Trophoblast cell (in vitro differentiated cells and primary cell): ENCODE measurements at regions not wholly inside any gene's neighbourhood (a gene's known extent, or its start where the extent isn't known, plus 50 kb on each side); places are given as distances from the start of the nearest gene placed in this dataset.

Experiments
- DNase-seq, 2 donors: peaks; one replicate each; pipeline ENCODE4 v3.0.0-alpha.2; 2016
- H2AFZ ChIP-seq: 2 replicates; pipeline ENCODE4 v1.6.1; 2013; ENCODE audit warnings: low read length, moderate library complexity, mild to moderate bottlenecking; ENCODE audit not compliant: insufficient read depth, poor library complexity
- H2AK5ac ChIP-seq: 2 replicates; pipeline ENCODE4 v1.6.1; 2013; ENCODE audit warnings: mild to moderate bottlenecking, low read length
- H2BK120ac ChIP-seq: 2 replicates; pipeline ENCODE4 v1.6.1; 2013; ENCODE audit warnings: low read length, mild to moderate bottlenecking, moderate library complexity; ENCODE audit not compliant: insufficient read depth, poor library complexity
- H2BK12ac ChIP-seq: 2 replicates; pipeline ENCODE4 v1.6.1; 2013; ENCODE audit warnings: mild to moderate bottlenecking, low read length, moderate library complexity
- H2BK5ac ChIP-seq: 2 replicates; pipeline ENCODE4 v1.6.1; 2013; ENCODE audit warnings: low read length, low read depth, moderate library complexity, mild to moderate bottlenecking; ENCODE audit not compliant: poor library complexity
- H3K14ac ChIP-seq: 2 replicates; pipeline ENCODE4 v1.6.1; 2013; ENCODE audit warnings: mild to moderate bottlenecking, low read length
- H3K18ac ChIP-seq: 2 replicates; pipeline ENCODE4 v1.6.1; 2013; ENCODE audit warnings: mild to moderate bottlenecking, low read length
- H3K23ac ChIP-seq: 2 replicates; pipeline ENCODE4 v1.6.1; 2013; ENCODE audit warnings: low read length
- H3K27ac ChIP-seq: 2 replicates; pipeline ENCODE4 v1.5.1; 2013; ENCODE audit warnings: low read depth, mild to moderate bottlenecking, inconsistent platforms, low read length, moderate library complexity
- H3K27me3 ChIP-seq: 2 replicates; pipeline ENCODE4 v1.6.1; 2013; ENCODE audit warnings: inconsistent platforms, mild to moderate bottlenecking, low read length, moderate library complexity; ENCODE audit not compliant: insufficient read depth
- H3K36me3 ChIP-seq, 2 experiments: 1 replicate in 1 of 2; 2 replicates in 1 of 2; pipeline ENCODE4 v1.6.1; 2013; ENCODE audit warnings: low read length in 2 of 2, mild to moderate bottlenecking in 2 of 2, moderate library complexity in 1 of 2; ENCODE audit not compliant: insufficient read depth in 2 of 2, control insufficient read depth in 1 of 2
- H3K4ac ChIP-seq: 2 replicates; pipeline ENCODE4 v1.6.1; 2013; ENCODE audit warnings: low read depth, mild to moderate bottlenecking, low read length, moderate library complexity
- H3K4me1 ChIP-seq, 2 experiments: 1 replicate in 1 of 2; 2 replicates in 1 of 2; pipeline ENCODE4 v1.6.1; 2013; ENCODE audit warnings: low read length in 2 of 2, mild to moderate bottlenecking in 2 of 2, moderate library complexity in 1 of 2; ENCODE audit not compliant: insufficient read depth in 2 of 2, control insufficient read depth in 1 of 2
- H3K4me2 ChIP-seq: 2 replicates; pipeline ENCODE4 v1.6.1; 2013; ENCODE audit warnings: inconsistent platforms, mild to moderate bottlenecking, low read length, moderate library complexity
- H3K4me3 ChIP-seq: 2 replicates; pipeline ENCODE4 v1.5.1; 2013; ENCODE audit warnings: mild to moderate bottlenecking, low read depth, low read length, inconsistent platforms
- H3K79me1 ChIP-seq: one replicate; pipeline ENCODE4 v1.6.1; 2013; ENCODE audit warnings: low read length
- H3K79me2 ChIP-seq: 2 replicates; pipeline ENCODE4 v1.6.1; 2013; ENCODE audit warnings: low read length, mild to moderate bottlenecking; ENCODE audit not compliant: control insufficient read depth, insufficient read depth, poor library complexity
- H3K9ac ChIP-seq: 2 replicates; pipeline ENCODE4 v1.6.1; 2013; ENCODE audit warnings: mild to moderate bottlenecking, low read length
- H3K9me3 ChIP-seq: 2 replicates; pipeline ENCODE4 v1.6.1; 2013; ENCODE audit warnings: low read depth, mild to moderate bottlenecking, control low read depth, inconsistent platforms, low read length; ENCODE audit not compliant: insufficient read depth
- H4K12ac ChIP-seq: 2 replicates; pipeline ENCODE4 v1.6.1; 2013; ENCODE audit warnings: low read depth, mild to moderate bottlenecking, low read length, moderate library complexity
- H4K8ac ChIP-seq: 2 replicates; pipeline ENCODE4 v1.6.1; 2013; ENCODE audit warnings: low read depth, mild to moderate bottlenecking, low read length, moderate library complexity
- H4K91ac ChIP-seq: one replicate; pipeline ENCODE4 v1.6.1; 2013; ENCODE audit warnings: low read depth, mild to moderate bottlenecking, low read length, moderate library complexity
- WGBS: extraction: QIAGEN DNeasy Blood & Tissue Kit; methylation state at CpG from one replicate; pipeline ENCODE4 v1.1.7; 2013; ENCODE audit warnings: missing lambda C conversion rate; ENCODE audit not compliant: insufficient read length, insufficient coverage; ENCODE audit errors: extremely low coverage; 5-methylcytosine and 5-hydroxymethylcytosine counted together

DNA sequence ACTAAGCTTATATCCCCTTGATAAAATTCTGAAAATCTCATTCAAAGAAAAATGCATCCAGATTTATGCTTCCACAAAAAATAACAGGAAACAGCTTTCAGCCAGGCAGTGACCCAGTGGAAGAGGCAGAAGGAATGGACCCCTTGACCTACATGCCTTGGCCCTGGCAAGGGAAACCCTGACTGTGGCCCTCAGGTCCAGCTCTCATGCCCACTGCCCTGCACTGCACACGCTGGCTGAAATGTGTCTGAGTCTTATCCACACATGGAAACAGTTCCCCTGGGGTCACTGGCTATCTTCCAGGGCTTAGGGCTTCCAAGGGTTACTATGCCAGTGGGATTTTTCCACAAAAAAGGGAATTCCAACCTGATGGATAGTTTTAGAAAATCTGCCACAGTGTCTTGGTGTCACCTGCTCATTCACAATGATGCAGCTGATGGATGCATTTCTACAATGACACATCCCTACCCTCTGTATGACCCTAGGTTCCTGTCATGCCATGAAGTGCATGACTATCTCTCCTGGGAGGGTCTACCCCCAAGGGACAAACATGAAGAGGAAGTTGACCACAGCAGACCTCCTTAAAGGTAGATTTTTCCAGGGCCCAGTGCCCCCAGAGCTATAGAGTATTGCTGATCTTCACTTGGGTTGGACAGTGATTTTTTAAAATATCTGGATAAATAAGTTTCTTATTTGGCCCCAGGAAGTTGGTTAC, 121.9 kb upstream of the CD93 start:
- Histone ChIP-seq H3K36me3 (no peaks in the 10 kb centered on the region), H3K4me2 (no peak overlapping the region), H3K79me2 (no peaks in the 10 kb centered on the region), H2AFZ (no peak overlapping the region), H3K4me3 (no peak overlapping the region), H3K4me1 (peaks cover 2% of the 10 kb centered on the region in 2 experiments), H3K27me3 (no peaks in the 10 kb centered on the region), H2BK5ac (no peak overlapping the region), H3K4ac (no peak overlapping the region), H3K14ac (no peak overlapping the region), H3K18ac (no peak overlapping the region), H3K9ac (no peak overlapping the region), H2BK12ac (no peak overlapping the region), H3K79me1 (no peaks in the 10 kb centered on the region), H2BK120ac (no peak overlapping the region), H4K91ac (no peak overlapping the region), H4K12ac (no peak overlapping the region), H3K9me3 (no peaks in the 10 kb centered on the region), H2AK5ac (no peak overlapping the region), H3K23ac (no peak overlapping the region), H4K8ac (no peak overlapping the region), H3K27ac (no peak overlapping the region)
- no CpG with 5 or more reads among the region's 1 CpG for WGBS
- DNase-seq = no peak

DNA sequence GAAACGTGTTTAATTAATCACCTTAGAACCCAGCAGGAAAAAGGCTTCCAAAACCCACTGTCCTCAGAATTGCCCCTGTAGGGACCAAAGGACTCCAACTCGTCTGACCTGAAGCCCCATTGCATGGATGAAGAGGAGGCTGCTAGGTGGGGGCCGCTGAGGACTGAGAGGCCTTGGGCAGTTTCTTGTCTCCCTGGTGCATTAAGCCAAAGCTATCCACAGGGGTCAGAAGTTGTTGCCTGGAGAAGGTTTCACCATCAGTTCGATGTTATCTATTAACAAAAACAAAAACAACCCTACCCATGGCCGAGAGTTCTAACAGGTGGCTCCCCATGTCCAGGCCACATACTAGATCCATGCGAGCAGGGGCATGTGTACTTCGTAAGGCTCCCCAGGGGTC, 120.9 kb upstream of the CD93 start:
- Histone ChIP-seq H4K8ac (no peak overlapping the region), H2BK12ac (no peak overlapping the region), H3K23ac (no peak overlapping the region), H2BK120ac (no peak overlapping the region), H3K27ac (no peak overlapping the region), H3K4me1 (peaks cover 0 to 2% of the 10 kb centered on the region in 2 experiments), H3K36me3 (no peaks in the 10 kb centered on the region), H4K12ac (no peak overlapping the region), H3K18ac (no peak overlapping the region), H3K4me2 (no peak overlapping the region), H3K79me1 (no peaks in the 10 kb centered on the region), H2BK5ac (no peak overlapping the region), H2AK5ac (no peak overlapping the region), H3K4ac (no peak overlapping the region), H3K79me2 (no peaks in the 10 kb centered on the region), H3K9me3 (no peaks in the 10 kb centered on the region), H2AFZ (no peak overlapping the region), H3K27me3 (no peaks in the 10 kb centered on the region), H3K9ac (no peak overlapping the region), H3K4me3 (no peak overlapping the region), H3K14ac (no peak overlapping the region), H4K91ac (no peak overlapping the region)
- WGBS = no CpG with 5 or more reads among the region's 7 CpGs
- DNase-seq = no peak

DNA sequence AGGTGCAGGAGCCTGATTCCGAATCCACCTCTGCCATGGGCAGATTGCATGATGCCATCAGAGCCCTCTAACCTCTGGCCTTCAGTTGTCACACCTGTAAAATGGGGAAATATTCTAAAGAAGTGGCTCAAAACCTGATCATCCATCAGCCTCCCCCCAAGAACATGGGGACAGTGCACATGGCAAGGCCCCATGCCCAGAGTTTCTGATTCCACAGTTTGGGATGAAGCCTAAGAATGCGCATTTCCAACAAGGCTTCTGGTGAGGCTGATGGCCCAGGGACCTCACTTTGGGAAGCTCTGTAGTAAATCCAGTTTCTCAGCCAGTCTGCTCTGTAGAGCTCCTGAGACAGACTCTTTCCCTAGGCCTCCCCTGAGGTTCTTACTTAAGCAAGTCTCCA, 119.9 kb upstream of the CD93 start:
- H3K36me3 ChIP-seq = no peaks in the 10 kb centered on the region
- H2BK120ac ChIP-seq = no peak overlapping the region
- no peaks in the 10 kb centered on the region for H3K27me3 ChIP-seq
- no peaks in the 10 kb centered on the region for H3K79me2 ChIP-seq
- H4K8ac ChIP-seq = no peak overlapping the region
- no peak overlapping the region for H2AFZ ChIP-seq
- H4K91ac ChIP-seq = no peak overlapping the region
- no peak overlapping the region for H2AK5ac ChIP-seq
- no CpG with 5 or more reads among the region's 2 CpGs for WGBS
- no peak overlapping the region for H3K23ac ChIP-seq
- no peak for DNase-seq
- H3K79me1 ChIP-seq = no peaks in the 10 kb centered on the region
- no peaks in the 10 kb centered on the region for H3K4me1 ChIP-seq
- no peak overlapping the region for H3K27ac ChIP-seq
- no peak overlapping the region for H4K12ac ChIP-seq
- H3K4me3 ChIP-seq = no peak overlapping the region
- H3K14ac ChIP-seq = no peak overlapping the region
- H3K9me3 ChIP-seq = no peaks in the 10 kb centered on the region
- no peak overlapping the region for H2BK12ac ChIP-seq
- no peak overlapping the region for H3K9ac ChIP-seq
- no peak overlapping the region for H3K18ac ChIP-seq
- H2BK5ac ChIP-seq = no peak overlapping the region
- no peak overlapping the region for H3K4me2 ChIP-seq
- H3K4ac ChIP-seq = no peak overlapping the region

DNA sequence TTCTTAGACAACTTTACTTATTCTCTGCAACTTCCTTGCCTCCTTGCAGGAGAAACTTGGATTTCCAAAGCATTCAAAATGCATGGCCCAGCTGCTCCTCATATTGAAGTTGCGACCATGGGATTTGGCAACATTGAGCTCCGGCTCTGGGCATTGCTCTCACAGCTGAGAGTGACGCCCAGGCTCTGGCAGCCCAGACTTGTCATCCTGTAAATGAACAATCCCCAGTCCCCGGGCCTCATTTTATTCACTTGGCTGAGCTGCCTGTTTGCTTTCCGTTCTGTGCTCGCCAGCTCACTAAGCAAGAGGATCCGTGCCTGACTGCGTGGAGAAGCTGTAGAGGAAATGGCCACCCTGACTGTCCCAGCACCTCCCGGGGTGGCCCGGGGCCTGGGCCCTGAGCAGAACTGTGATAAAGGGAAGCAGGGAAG, 119.5 kb upstream of the CD93 start:
- Histone ChIP-seq H3K79me1 (no peaks in the 10 kb centered on the region), H3K23ac (no peak overlapping the region), H2AK5ac (no peak overlapping the region), H2BK12ac (no peak overlapping the region), H2AFZ (no peak overlapping the region), H3K27me3 (no peaks in the 10 kb centered on the region), H3K4me2 (no peak overlapping the region), H3K36me3 (no peaks in the 10 kb centered on the region), H3K18ac (no peak overlapping the region), H3K27ac (no peak overlapping the region), H3K79me2 (no peaks in the 10 kb centered on the region), H4K12ac (no peak overlapping the region), H4K91ac (no peak overlapping the region), H3K14ac (no peak overlapping the region), H3K4me1 (no peaks in the 10 kb centered on the region), H3K4me3 (no peak overlapping the region), H4K8ac (no peak overlapping the region), H2BK5ac (no peak overlapping the region), H3K9ac (no peak overlapping the region), H2BK120ac (no peak overlapping the region), H3K9me3 (no peaks in the 10 kb centered on the region), H3K4ac (no peak overlapping the region)
- no peak for DNase-seq
- WGBS = no CpG with 5 or more reads among the region's 10 CpGs
